Fibroblast of mammary gland (primary cell): ENCODE measurements at regions not wholly inside any gene's neighbourhood (a gene's known extent, or its start where the extent isn't known, plus 50 kb on each side); places are given as distances from the start of the nearest gene placed in this dataset.

Experiments used
- DNase-seq: peaks from one replicate; pipeline ENCODE4 v3.0.0-alpha.2; 2010; ENCODE audit warnings: low read depth
- H3K4me3 ChIP-seq: 2 replicates; pipeline ENCODE4 v1.5.1; 2011; ENCODE audit warnings: low read depth, mild to moderate bottlenecking, low read length, moderate library complexity; ENCODE audit not compliant: control insufficient read depth
- CTCF ChIP-seq: conservative IDR thresholded peaks from 2 replicates; pipeline ENCODE4 v1.5.1; 2011; ENCODE audit warnings: low read depth, low read length, inconsistent platforms; ENCODE audit not compliant: control insufficient read depth, insufficient read depth

GRCh38 chr22:48873191-48873520 lies 954.5 kb downstream of the BRD1 start:
- no peak for TF ChIP-seq CTCF
- no peak overlapping the region for H3K4me3 ChIP-seq
- DNase-seq, result no peak

- TF ChIP-seq CTCF, result no peak
- no peak for DNase-seq
- H3K4me3 ChIP-seq, result no peak overlapping the region
Observed at GRCh38 chr22:48872271-48873190, 955.1 kb downstream of the BRD1 start.

- no peak for TF ChIP-seq CTCF
- DNase-seq, result no peak
- no peak overlapping the region for H3K4me3 ChIP-seq
Observed at GRCh38 chr22:48871176-48871840, 956.4 kb downstream of the BRD1 start.

GRCh38 chr22:48870436-48870835 lies 957.2 kb downstream of the BRD1 start:
- no peak for TF ChIP-seq CTCF
- no peak for DNase-seq
- H3K4me3 ChIP-seq, result no peak overlapping the region

GRCh38 chr22:48869788-48870187 lies 957.9 kb downstream of the BRD1 start:
- H3K4me3 ChIP-seq, result no peak overlapping the region
- DNase-seq, result no peak
- TF ChIP-seq CTCF, result no peak

- DNase-seq, result no peak
- no peak for TF ChIP-seq CTCF
- H3K4me3 ChIP-seq, result no peak overlapping the region
Observed at GRCh38 chr22:48869161-48869560, 958.5 kb downstream of the BRD1 start.

GRCh38 chr22:48868554-48868953 lies 959.1 kb downstream of the BRD1 start:
- H3K4me3 ChIP-seq, result no peak overlapping the region
- TF ChIP-seq CTCF, result no peak

More at GRCh38 chr22:48868554-48868953, 959.1 kb downstream of the BRD1 start:
- DNase-seq, result no peak
